ENCODE measurements at regions not wholly inside any gene's neighbourhood (a gene's known extent, or its start where the extent isn't known, plus 50 kb on each side); places are given as distances from the start of the nearest gene placed in this dataset.

GRCh38 chr1:37360011-37360410 lies 114.4 kb upstream of the ZC3H12A start:
- no peak for TF ChIP-seq EZH2phosphoT487 (IDR thresholded peaks at IDR 0.05; ENCODE audit: unreplicated experiment)
- no peak for TF ChIP-seq POLR2AphosphoS5 (IDR thresholded peaks at IDR 0.05; ENCODE audit: low read depth)
- TF ChIP-seq CREB1 (CRISPR knock-in tag; IDR thresholded peaks at IDR 0.05; ENCODE audit: low read depth): no peak
- TF ChIP-seq STAT1 (IDR thresholded peaks at IDR 0.05; ENCODE audit: unreplicated experiment): no peak
- no peak for TF ChIP-seq ZNF462 (CRISPR knock-in tag; IDR thresholded peaks at IDR 0.05)
- no peak for TF ChIP-seq ZNF331 (CRISPR knock-in tag; IDR thresholded peaks at IDR 0.05; ENCODE audit: low read depth)
- no peak for TF ChIP-seq ZNF114 (CRISPR knock-in tag; IDR thresholded peaks at IDR 0.05)
- TF ChIP-seq REST (IDR thresholded peaks at IDR 0.05; ENCODE audit: unreplicated experiment): no peak
- TF ChIP-seq ETS1 (IDR thresholded peaks at IDR 0.05): no peak
- no peak for TF ChIP-seq JUNB (IDR thresholded peaks at IDR 0.05; ENCODE audit: unreplicated experiment)
- TF ChIP-seq NANOG (IDR thresholded peaks at IDR 0.05; ENCODE audit: borderline replicate concordance): no peak
- TF ChIP-seq EZH2 (IDR thresholded peaks at IDR 0.05; ENCODE audit: low read depth, unreplicated experiment): no peak
- TF ChIP-seq CTCF (conservative IDR thresholded peaks at IDR 0.05; ENCODE audit: low read depth in 2 of 2): no peak
- H3K9me3 Mint-ChIP-seq: no peaks in the 10 kb centered on the region; the same call in 2 of the 3 replicates
- no peak overlapping the region for H3K4me2 ChIP-seq
- H3K4me3 ChIP-seq: no peak overlapping the region
- no peaks in the 10 kb centered on the region for H3K79me2 ChIP-seq (replicated peaks; ENCODE audit: insufficient read depth)
- no peaks in the 10 kb centered on the region for H3F3A ChIP-seq (replicated peaks; ENCODE audit: low read depth)
- no peaks in the 10 kb centered on the region for H3K36me3 Mint-ChIP-seq (ENCODE audit: low read depth)
- no peak for DNase-seq (ENCODE audit: low spot score)
- no peak overlapping the region for H3K27ac Mint-ChIP-seq
- peaks cover 18% of the 10 kb centered on the region for H3K4me1 ChIP-seq (ENCODE audit: insufficient read depth)
- H3K27me3 ChIP-seq (ENCODE audit: insufficient read depth): no peaks in the 10 kb centered on the region
- H3K27me3 Mint-ChIP-seq (ENCODE audit: insufficient read depth, low read depth, poor library complexity): no peaks in the 10 kb centered on the region
- no peaks in the 10 kb centered on the region for H3K36me3 ChIP-seq (ENCODE audit: insufficient read depth)
- H4K20me1 ChIP-seq (replicated peaks; ENCODE audit: insufficient read depth): no peaks in the 10 kb centered on the region
- H2AFZ ChIP-seq: 0 out of 2 replicates have a peak overlapping the region, but pooled peaks have one; percentile 43
- H3K9me2 ChIP-seq (ENCODE audit: insufficient read depth): no peaks in the 10 kb centered on the region
- no peak overlapping the region for H3K4me3 Mint-ChIP-seq
- H3K4me1 Mint-ChIP-seq: peaks cover 20% of the 10 kb centered on the region
- ATAC-seq: no peak
- no peak overlapping the region for H3K27ac ChIP-seq (ENCODE audit: low read depth)
